Activated T-helper 1 cell treated with anti-CD3 and anti-CD28 coated beads, Interleukin-2, amount 50 U/mL, for 16 hours (primary cell): ENCODE measurements at regions not wholly inside any gene's neighbourhood (a gene's known extent, or its start where the extent isn't known, plus 50 kb on each side); places are given as distances from the start of the nearest gene placed in this dataset.

ENCODE experiments used
- DNase-seq, 2 donors: peaks; one replicate each; pipeline ENCODE4 v3.0.0-alpha.2; 2020; ENCODE audit warnings: low read depth in 1 of 2, low spot score in 1 of 2

DNA sequence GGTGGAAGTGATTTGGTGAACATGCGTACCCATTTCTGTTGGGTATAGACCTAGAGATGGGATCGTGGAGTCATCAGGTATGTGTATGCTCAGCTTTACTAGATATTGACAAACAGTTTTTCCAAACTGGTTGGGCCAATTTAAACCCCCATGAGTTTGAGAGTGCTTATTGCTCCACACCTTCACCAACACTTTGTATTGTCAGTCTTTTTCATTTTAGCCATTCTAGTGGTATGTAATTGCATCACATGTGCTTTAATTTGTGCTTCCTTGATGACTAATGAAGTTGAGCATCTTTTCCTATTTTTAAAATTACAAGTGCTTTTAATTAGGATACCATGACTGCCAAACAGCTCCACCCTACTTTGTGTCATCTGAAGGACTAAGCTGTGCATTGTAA, 158.9 kb upstream of the AKIRIN2 start:
- no peak for DNase-seq

DNA sequence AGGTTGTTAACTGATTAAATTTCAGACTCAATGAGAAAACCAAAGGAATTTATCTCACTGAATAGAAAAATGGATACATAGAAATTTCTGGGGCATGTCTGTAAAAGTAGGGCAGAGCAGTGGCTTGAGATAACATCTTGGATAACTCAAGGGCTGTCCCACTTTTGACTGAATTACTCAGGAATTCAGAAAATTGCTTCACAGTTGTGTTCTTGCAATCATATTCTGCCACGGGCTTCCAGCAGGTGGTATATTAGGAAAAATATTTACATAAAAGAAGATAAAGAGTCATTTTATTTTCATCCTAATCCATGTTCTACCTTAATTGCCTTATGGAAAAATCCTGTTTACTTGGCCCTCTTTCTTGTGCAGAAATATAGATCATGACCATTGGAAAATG, 156.4 kb upstream of the AKIRIN2 start:
- DNase-seq = no peak

DNA sequence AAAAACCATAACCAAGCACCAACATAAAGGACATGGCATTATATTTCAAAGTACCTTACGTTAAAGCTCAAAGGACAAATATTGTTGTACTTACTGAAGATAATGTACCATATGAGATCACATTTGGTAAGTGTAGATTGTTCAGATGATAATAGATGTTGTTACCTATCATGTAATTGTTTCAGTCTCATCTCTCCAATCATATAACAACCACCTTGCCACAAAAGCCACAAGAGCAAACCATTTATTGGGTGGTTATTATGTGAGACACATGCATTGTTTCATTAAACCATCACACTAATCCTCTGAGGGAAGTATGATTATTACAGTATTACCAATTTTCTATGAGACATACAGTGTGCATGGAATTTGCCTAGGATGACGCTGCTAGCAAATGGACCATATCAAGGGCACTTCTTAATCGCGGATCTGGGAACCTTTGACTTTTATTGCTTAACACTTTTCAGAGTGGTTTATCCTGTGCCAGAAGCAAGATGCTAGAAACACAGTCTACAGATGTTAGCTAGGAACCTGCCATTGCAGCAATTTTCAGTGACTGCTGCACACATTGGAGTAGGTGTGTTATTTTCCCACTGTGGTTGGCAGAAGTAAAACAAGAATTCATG, 149.8 kb upstream of the AKIRIN2 start:
- no peak for DNase-seq

DNA sequence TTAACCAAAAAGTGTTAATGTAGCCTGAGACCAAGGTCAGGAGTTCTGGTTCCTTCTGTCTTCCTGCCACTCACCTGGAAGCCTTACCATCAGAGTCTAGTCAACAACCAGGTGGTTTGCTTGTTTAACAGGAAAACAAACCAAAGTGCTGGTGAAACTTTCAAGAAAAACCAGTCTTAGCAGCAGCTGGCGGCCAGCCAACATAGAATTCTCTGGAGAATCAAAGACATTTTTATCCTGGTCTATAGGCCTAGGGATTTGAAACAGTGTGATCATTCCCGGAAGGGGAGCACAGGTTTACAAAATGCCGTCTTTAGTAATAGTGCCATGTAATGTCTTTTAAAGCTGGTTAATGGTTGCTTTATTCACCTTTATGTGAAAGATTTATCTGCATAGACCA, 146.6 kb upstream of the AKIRIN2 start:
- DNase-seq = no peak

DNA sequence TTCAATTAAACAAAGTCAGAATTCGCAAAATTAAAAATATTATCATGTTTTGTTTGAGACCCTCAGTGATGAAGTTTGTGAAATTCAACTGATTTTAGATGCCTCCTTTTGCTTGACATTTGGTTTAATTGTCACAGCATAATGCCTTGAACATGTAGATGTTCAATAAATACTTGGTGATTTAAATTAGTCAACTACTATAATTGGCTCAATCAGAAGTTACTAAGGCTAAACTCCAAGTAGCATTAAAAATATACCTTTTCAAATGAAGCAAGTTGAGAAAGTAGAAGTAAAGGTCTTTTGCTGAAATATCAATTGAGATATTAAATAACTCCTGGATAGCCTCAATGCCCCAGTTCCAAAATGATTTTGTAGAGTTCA, 145.8 kb upstream of the AKIRIN2 start:
- DNase-seq = no peak

DNA sequence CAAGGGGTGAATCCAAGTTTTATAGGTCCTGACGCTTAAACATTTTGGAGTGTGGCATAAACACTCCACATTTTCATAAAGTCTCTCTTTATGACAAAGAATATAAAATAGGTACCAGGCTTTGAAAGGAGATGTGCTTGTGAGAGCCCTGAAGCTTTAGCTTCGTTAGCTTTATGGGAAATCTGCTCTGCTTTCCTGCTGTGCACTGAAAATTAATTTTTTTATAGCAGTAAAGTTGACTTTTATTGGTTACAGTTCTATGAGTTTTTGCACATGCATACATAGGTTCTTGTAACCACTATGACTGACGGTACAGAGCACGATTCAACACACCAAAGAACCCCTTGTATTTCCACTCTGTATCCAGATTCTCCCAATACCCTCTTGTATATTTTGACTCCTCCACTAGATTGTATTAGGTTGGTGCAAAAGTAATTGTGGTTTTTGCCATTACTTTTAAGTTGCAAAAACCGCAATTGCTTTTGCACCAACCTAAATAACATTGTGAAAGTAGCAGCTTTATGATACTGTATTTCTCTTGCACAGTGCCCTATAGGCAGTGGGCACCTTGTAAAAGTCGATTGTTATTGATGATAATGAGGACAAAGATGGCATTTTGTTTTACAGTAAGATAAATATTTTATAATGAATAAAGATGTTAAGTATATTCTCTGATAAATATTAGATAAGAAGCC, 145.2 kb upstream of the AKIRIN2 start:
- DNase-seq = no peak

DNA sequence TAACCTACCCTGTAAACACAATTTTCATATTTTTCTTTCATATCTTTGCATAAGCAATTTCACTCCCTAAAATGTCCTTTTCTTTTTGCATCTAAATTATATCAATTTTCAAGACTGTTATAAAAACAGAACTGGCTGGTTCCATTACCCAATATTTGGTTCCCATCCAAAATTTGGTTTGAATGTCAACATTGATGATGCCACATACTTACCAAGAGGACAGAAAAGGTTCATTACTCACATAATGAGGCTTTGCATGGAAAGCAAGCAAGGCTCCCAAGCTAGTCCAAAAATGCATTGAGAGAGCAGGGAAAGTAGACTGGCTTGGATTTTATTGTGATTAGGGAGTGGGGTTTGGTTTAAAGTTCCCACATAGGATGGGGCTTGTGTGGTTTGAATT, 144.4 kb upstream of the AKIRIN2 start:
- no peak for DNase-seq

DNA sequence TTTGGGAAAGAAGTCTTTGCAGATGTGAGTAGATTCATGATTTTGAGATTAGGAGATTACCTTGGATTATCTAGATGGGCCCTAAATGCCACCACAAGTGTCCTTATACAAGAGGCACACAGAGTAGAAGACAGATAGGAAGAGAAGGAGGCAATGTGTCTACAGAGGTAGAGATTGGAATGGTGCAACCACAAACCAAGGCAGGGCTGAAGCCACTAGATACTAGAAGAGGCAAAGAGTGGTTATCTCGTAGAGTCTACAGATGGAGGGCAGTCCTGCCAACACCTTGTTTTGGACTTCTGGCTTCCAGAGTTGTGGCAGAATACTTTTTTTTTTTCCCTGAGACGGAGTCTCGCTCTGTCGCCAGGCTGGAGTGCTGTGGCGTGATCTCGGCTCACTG, 138.3 kb upstream of the AKIRIN2 start:
- DNase-seq = no peak

DNA sequence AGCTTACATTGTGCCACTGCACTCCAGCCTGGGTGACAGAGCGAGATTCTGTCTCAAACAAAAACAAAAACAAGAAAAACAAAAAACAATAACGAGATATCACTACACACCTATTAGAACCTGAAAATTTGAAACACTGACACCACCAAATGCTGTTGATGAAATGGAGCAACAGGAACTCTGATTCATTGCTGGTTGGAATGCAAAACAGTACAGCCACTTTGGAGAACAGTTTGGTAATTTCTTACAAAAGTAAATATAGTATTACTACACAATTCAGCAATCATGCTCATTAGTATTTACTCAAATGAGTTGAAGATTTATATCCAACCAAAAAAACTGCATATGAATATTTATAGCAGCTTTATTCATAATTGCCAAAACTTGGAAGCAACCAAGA, 135.8 kb upstream of the AKIRIN2 start:
- no peak for DNase-seq

DNA sequence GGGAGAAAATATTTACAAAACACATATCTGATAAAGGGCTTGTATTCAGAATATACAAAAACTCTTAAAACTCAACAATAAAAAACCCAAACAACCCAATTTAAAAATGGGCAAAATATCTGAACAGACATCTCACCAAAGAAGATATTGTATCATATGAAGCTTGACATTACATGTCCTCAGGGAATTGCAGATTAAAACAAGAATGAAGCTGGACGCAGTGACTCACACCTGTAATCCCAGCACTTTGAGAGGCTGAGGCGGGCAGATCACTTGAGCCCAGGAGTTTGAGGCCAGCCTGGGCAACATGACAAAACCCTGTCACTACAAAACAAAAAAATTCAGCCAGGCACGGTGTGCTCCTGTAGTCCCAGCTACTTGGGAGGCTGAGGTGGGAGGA, 135.4 kb upstream of the AKIRIN2 start:
- no peak for DNase-seq

DNA sequence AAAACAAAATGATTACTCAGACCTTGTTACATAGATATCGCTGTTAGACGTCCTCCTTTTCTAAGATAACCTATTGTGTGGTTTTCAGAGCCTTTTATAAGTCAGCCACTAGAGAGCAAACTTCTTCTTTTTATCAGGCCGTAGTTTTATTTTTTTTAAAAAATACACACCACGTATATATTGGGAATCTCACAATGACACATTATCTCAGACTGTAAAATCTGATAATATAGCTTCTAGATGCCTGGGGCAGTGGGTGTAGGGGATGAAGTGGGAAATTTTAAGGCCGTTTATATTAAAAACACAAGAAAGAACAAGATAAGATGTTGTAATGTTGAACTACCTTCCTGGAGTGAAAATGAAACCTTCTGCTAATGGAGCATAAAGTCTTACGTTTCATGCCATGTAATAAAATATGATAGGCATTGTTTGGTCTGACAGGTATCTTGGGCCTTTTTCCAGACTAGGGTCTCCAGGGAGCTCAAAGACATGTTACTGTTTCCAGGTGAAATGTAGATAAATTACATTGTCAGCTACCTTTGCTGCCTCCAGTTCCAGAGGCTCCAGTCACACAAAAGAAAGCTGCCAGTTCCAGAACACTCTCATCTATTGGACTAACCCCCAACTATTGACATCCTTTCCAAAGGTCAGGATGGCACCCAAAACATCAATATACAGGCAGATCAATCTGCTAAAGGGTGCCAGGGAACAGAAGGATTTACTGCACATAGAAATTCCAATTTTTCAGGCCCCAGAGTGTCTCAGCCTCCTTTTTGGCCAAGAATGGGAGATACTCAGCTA, 130.2 kb upstream of the AKIRIN2 start:
- DNase-seq = no peak

DNA sequence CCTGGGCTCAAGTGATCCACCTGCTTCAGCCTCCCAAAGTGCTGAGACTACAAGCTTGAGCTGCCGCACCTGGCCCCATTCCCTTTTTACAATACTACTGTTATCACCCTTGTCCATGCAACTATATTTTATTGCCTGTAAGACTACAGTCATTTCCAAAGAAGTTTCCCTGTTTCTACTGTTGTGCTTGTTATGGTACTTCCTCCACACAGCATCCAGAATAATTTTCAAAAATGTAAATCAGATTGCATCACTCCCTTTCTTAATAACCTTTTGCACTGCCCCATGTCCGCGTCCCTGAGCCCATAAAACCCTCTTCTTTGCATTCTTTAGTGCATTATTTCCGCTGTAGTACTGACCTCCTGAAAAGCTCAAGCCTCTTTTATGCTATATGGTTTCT, 128.9 kb upstream of the AKIRIN2 start:
- DNase-seq = no peak

DNA sequence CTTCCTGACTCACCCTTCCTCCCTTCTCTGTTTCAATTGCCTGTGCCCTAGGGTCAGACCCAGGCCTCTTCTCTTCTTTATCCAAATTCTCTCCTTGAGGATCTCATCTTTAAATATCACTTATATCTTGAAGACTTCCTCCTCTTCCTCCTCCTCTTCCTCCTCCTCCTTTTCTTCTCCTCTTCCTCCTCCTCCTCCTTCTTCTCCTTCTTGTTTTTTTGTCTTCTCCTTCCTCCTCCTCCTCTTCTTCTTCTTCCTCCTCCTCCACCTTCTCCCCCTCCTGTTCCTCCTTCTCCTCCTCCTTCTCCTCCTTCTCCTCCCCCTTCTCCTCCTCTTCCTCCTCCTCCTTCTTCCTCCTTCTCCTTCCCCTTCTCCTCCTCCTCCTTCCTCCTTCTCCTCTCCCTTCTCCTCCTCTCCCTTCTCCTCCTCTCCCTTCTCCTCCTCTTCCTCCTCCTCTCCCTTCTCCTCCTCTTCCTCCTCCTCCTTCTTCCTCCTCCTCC, 127.6 kb upstream of the AKIRIN2 start:
- no peak for DNase-seq

DNA sequence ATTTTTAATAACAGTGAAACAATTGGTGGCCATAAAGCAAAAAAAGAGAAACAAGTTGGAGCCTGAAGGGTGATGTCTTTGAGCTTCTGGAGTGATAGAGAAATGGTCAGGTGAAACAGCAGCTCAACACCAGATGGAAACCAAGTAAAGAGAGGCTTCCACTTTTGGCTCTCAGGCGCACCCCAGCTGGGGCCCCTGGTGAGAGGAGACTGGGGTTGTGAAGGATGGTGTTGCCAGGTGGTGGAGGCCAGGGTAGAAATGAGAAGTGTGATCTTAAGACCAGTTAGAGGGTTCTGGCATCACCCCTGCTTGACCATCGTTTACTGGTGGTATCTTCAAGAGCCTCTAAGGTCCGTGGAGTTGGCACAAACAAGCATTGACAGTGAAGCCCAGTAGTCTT, 126.0 kb upstream of the AKIRIN2 start:
- no peak for DNase-seq

DNA sequence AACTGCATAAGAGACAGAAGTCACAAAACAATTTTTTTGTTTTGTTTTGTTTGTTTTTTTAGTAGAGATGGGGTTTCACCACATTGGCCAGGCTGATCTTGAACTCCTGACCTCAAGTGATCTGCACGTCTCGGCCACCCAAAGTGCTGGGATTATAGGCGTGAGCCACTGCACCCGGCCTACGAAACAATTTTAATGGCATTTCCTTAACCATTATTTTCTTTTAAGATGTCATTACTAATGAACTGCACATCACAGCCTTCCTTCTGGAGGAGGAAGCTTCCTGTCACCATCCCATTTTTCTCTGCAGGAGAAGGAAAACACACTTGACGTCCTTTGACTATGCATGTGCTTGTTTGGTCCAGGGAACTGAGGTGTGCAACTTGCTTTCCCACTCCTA, 125.3 kb upstream of the AKIRIN2 start:
- DNase-seq = no peak

DNA sequence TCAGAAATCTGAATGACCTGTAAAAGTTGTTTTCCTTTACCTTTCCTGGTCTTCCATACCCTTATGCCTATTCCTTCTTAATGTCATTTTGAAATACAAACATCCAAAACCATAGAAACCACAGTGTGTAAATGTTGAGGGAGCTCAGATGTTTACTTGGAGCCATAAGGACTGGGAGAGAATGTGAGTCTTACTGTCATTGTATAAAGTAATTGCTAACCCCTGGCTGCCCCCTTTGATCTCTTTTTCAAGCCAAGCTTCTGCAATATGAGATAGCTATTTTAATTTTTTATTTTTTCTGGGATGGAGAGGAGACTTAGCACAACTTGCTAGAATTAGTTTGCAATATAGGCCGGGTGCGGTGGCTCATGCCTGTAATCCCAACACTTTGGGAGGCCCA, 124.4 kb upstream of the AKIRIN2 start:
- DNase-seq = no peak

DNA sequence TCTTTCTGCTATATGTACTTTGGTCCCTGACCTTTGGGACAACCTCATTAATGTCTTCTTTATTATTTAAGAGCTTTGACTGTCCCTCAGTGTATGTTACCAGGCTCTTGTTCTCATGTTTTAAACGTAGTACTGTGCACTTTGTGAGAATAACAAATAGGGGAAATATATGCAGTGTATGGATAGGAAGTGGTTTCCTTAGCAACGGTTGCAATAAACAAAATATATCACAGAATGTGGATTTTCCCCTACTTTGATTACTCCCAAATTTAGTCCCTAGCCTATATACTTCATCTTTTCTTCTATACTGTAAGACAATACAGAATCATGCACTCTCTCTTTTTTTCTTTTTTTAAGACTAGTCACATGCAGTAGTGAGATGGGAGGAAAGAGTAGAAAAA, 123.8 kb upstream of the AKIRIN2 start:
- DNase-seq = no peak

DNA sequence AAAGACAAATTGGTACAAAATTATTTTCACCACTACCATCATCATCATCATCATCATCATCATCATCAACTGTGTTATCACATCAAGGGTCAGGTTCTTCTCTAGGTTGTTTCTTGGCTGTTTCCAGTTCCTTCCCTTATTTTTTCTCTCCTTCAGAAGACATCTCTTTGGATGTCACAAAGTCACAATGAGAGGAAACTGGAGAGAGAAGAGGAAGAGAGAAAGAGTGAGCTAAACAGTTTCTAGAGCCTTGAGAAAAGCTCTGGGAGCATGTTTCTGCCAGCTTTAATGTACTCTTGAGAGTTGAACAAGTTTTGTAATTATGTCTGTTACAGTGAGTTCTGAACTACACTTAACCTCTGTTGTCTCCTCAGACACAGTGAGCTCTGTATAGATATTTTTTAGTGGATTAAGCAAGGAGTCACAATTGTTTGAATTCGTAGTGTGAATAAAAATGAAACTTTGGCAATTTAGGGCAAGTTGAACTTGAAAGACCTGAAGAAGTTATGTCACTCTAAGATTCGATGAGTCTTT, 123.0 kb upstream of the AKIRIN2 start:
- no peak for DNase-seq

DNA sequence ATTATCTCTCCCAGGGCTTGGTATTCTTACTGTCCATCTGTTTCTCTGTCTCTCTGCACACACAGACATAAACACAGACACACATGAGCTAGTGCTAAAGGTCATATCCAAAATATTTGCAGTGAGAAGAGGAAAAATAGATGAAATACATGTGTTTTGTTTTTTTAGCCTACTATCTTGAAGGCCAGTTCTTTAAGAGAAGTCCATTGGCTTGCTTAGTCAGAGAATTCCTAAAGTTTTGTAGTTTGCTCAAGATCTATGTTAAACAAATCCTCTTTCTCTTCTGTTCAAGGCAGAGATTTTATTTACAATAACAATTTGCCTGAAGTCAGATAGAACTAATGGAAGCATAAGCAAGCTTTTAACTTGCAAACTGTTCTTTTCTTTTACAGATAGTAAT, 120.0 kb upstream of the AKIRIN2 start:
- DNase-seq = no peak

DNA sequence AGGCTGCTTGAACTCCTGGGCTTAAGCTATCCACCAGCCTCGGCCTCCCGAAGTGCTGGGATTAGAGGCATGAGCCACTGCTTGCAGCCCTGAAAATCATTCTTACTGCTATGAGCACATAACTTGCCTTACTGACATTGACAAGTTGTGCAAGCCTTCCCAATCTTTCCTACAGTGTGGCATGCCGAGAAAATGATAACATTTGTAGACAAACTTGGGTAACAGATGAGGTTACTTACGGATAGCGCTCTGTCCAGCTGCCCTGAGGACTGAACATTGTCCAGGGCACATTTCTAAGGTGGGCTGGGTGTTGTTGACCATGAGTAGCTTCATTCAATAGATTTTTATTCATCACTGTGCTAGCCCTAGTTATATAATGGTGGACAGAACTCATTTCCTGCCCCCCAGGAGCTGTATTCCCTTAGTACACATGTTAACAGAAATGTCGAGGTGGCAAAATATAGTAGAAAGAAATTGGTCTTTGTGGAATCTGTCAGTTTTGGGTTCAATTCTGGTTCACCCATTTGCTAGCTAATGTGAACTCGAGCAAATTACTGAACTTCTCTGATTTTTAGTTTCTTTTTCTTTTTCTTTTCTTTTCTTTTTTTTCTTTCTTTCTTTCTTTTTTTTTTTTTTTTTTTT, 118.4 kb upstream of the AKIRIN2 start:
- no peak for DNase-seq

DNA sequence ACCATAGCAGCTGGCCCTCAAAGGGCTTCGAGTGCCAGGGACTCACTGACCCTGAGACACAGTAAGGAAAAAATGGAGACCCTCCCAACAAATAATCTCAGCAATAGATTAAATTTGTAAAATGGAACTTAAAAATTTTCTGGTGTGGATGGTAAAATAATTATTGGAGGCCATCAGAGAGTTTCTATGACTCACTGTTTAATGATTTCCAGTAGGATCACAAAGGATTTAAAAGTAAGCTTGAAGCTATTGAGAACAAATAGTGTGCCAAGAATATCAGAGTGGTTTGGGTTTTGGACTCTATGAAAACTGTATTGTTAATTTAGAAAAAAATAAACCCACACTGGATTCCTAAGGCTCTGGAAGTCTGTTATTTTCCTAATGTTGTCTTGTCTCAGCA, 115.2 kb upstream of the AKIRIN2 start:
- DNase-seq = no peak

DNA sequence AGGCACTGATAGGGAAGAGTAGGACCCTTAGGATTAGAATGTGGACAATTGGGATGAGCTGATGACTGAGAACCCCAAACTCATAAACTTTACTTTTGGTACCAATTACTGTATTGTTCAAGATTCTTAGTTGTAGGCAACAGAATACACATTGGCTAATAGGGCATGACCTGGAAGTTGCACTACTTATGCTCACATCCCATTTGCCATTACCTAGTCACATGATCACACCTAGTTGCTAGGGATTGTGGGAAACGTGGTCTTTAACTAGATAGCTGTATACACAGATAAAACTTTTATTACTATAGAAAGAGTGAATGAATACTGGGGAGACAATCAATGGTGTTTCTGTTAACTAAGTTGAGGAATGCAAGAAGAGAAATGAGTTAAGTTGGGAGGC, 113.4 kb upstream of the AKIRIN2 start:
- no peak for DNase-seq
